ENCODE measurements at regions not wholly inside any gene's neighbourhood (a gene's known extent, or its start where the extent isn't known, plus 50 kb on each side); places are given as distances from the start of the nearest gene placed in this dataset.

GRCh38 chr12:67504026-67504425, 144.5 kb upstream of the DYRK2 start:
- no peak for DNase-seq

- DNase-seq, result no peak
Measured at GRCh38 chr12:67506739-67507138, 141.8 kb upstream of the DYRK2 start.

GRCh38 chr12:67508830-67509229, 139.7 kb upstream of the DYRK2 start:
- no peak for DNase-seq

- no peak for DNase-seq
Measured at GRCh38 chr12:67509666-67510386, 138.7 kb upstream of the DYRK2 start.

GRCh38 chr12:67512061-67512460, 136.5 kb upstream of the DYRK2 start:
- no peak for DNase-seq

GRCh38 chr12:67514502-67514901, 134.0 kb upstream of the DYRK2 start:
- no peak for DNase-seq

GRCh38 chr12:67515679-67516340, 132.7 kb upstream of the DYRK2 start:
- peak in 4 of 5 donors; percentile 7 to 73 (median 10) for DNase-seq

- no peak for DNase-seq
Measured at GRCh38 chr12:67517181-67517887, 131.2 kb upstream of the DYRK2 start.

GRCh38 chr12:67519484-67520433, 128.8 kb upstream of the DYRK2 start:
- no peak for DNase-seq

GRCh38 chr12:67520606-67521005, 127.9 kb upstream of the DYRK2 start:
- no peak for DNase-seq

GRCh38 chr12:67522222-67522621, 126.3 kb upstream of the DYRK2 start:
- DNase-seq, result no peak

GRCh38 chr12:67523538-67523937, 125.0 kb upstream of the DYRK2 start:
- DNase-seq, result no peak

- no peak for DNase-seq
Measured at GRCh38 chr12:67524861-67525616, 123.5 kb upstream of the DYRK2 start.

GRCh38 chr12:67525617-67525884, 123.0 kb upstream of the DYRK2 start:
- no peak for DNase-seq

- no peak for DNase-seq
Measured at GRCh38 chr12:67526129-67526528, 122.4 kb upstream of the DYRK2 start.

GRCh38 chr12:67531051-67531450, 117.5 kb upstream of the DYRK2 start:
- DNase-seq, result no peak

- no peak for DNase-seq
Measured at GRCh38 chr12:67531501-67531900, 117.0 kb upstream of the DYRK2 start.

GRCh38 chr12:67533159-67533558, 115.4 kb upstream of the DYRK2 start:
- DNase-seq, result no peak

GRCh38 chr12:67534046-67534445, 114.5 kb upstream of the DYRK2 start:
- DNase-seq, result no peak

GRCh38 chr12:67534681-67535080, 113.9 kb upstream of the DYRK2 start:
- no peak for DNase-seq

GRCh38 chr12:67535176-67535575, 113.4 kb upstream of the DYRK2 start:
- no peak for DNase-seq

GRCh38 chr12:67535971-67536370, 112.6 kb upstream of the DYRK2 start:
- no peak for DNase-seq
